Activated T-cell treated with anti-CD3 and anti-CD28 coated beads, Interleukin-2, amount 50 U/mL, for 1 hour (primary cell): ENCODE measurements at regions not wholly inside any gene's neighbourhood (a gene's known extent, or its start where the extent isn't known, plus 50 kb on each side); places are given as distances from the start of the nearest gene placed in this dataset.
"Not testable (repeated sequence)": the region's sequence is repeated elsewhere in the genome, so short reads cannot be mapped to it uniquely, and the experiment has no call there.

Experiments
- DNase-seq: peaks from one replicate; pipeline ENCODE4 v3.0.0-alpha.2; 2020

- no peak for DNase-seq
Measured at GRCh38 chr16:65316808-65317207, 194.9 kb upstream of the CDH11 start.

GRCh38 chr16:65315081-65315780 is 193.4 kb upstream of the CDH11 start:
- DNase-seq: no peak

GRCh38 chr16:65314627-65315008 is 192.8 kb upstream of the CDH11 start:
- DNase-seq: no peak

- no peak for DNase-seq
Measured at GRCh38 chr16:65313936-65314626, 192.2 kb upstream of the CDH11 start.

GRCh38 chr16:65312795-65313194 is 190.9 kb upstream of the CDH11 start:
- DNase-seq: no peak

GRCh38 chr16:65312071-65312470 is 190.2 kb upstream of the CDH11 start:
- DNase-seq: no peak

GRCh38 chr16:65310491-65310890 is 188.6 kb upstream of the CDH11 start:
- not testable (repeated sequence) for DNase-seq

- DNase-seq: no peak
Measured at GRCh38 chr16:65309354-65309753, 187.5 kb upstream of the CDH11 start.

GRCh38 chr16:65308506-65308905 is 186.6 kb upstream of the CDH11 start:
- no peak for DNase-seq

GRCh38 chr16:65307286-65307685 is 185.4 kb upstream of the CDH11 start:
- no peak for DNase-seq

- no peak for DNase-seq
Measured at GRCh38 chr16:65306722-65307121, 184.9 kb upstream of the CDH11 start.

- DNase-seq: no peak
Measured at GRCh38 chr16:65306300-65306699, 184.4 kb upstream of the CDH11 start.

GRCh38 chr16:65305266-65305959 is 183.6 kb upstream of the CDH11 start:
- no peak for DNase-seq

GRCh38 chr16:65301029-65301428 is 179.2 kb upstream of the CDH11 start:
- no peak for DNase-seq

- no peak for DNase-seq
Measured at GRCh38 chr16:65297453-65297852, 175.6 kb upstream of the CDH11 start.

GRCh38 chr16:65295527-65295926 is 173.7 kb upstream of the CDH11 start:
- no peak for DNase-seq

- no peak for DNase-seq
Measured at GRCh38 chr16:65294708-65295107, 172.8 kb upstream of the CDH11 start.

- DNase-seq: no peak
Measured at GRCh38 chr16:65294165-65294564, 172.3 kb upstream of the CDH11 start.

- no peak for DNase-seq
Measured at GRCh38 chr16:65289022-65289421, 167.2 kb upstream of the CDH11 start.

- no peak for DNase-seq
Measured at GRCh38 chr16:65287307-65287706, 165.4 kb upstream of the CDH11 start.

GRCh38 chr16:65285128-65286048 is 163.5 kb upstream of the CDH11 start:
- DNase-seq: no peak

GRCh38 chr16:65284626-65285025 is 162.8 kb upstream of the CDH11 start:
- no peak for DNase-seq

- DNase-seq: no peak
Measured at GRCh38 chr16:65283181-65283651, 161.4 kb upstream of the CDH11 start.
